Neural progenitor cell (in vitro differentiated cells): ENCODE measurements at regions not wholly inside any gene's neighbourhood (a gene's known extent, or its start where the extent isn't known, plus 50 kb on each side); places are given as distances from the start of the nearest gene placed in this dataset.

Experiments used
- DNase-seq: peaks from one replicate; pipeline ENCODE4 v3.0.0-alpha.2; 2016; ENCODE audit warnings: low spot score
- H2AFZ ChIP-seq: fragments of 200-600 bp; sonication (generic); replicated peaks from 2 replicates; pipeline ENCODE4 v1.6.1; 2016; ENCODE audit warnings: antibody characterized with exemption
- H3F3A ChIP-seq: fragments of 200-600 bp; sonication (generic); 2 replicates; pipeline ENCODE4 v1.6.1; 2016; ENCODE audit warnings: antibody characterized with exemption, low read depth
- H3K27ac ChIP-seq: fragments of 200-600 bp; sonication (generic); 2 replicates; pipeline ENCODE4 v1.5.1; 2016; ENCODE audit warnings: mild to moderate bottlenecking
- H3K27me3 ChIP-seq: fragments of 200-600 bp; sonication (generic); 2 replicates; pipeline ENCODE4 v1.6.1; 2016; ENCODE audit warnings: mild to moderate bottlenecking, moderate library complexity
- H3K36me3 ChIP-seq: fragments of 200-600 bp; sonication (generic); 2 replicates; pipeline ENCODE4 v1.5.1; 2016
- H3K4me1 ChIP-seq: fragments of 200-600 bp; sonication (generic); 2 replicates; pipeline ENCODE4 v1.6.1; 2016; ENCODE audit warnings: mixed run types
- H3K4me2 ChIP-seq: fragments of 200-600 bp; sonication (generic); 2 replicates; pipeline ENCODE4 v1.6.1; 2016
- H3K4me3 ChIP-seq: fragments of 200-600 bp; sonication (generic); 2 replicates; pipeline ENCODE4 v1.5.1; 2016
- H3K79me2 ChIP-seq: fragments of 200-600 bp; sonication (generic); 2 replicates; pipeline ENCODE4 v1.6.1; 2016; ENCODE audit warnings: low read depth
- H3K9ac ChIP-seq: fragments of 200-600 bp; sonication (generic); 2 replicates; pipeline ENCODE4 v1.6.1; 2016
- H3K9me3 ChIP-seq: fragments of 200-600 bp; sonication (generic); 2 replicates; pipeline ENCODE4 v1.5.1; 2016; ENCODE audit warnings: low read depth
- H4K20me1 ChIP-seq: fragments of 200-600 bp; sonication (generic); 2 replicates; pipeline ENCODE4 v1.6.1; 2016; ENCODE audit warnings: low read depth
- H3K27ac Mint-ChIP-seq: 3 replicates; pipeline ENCODE4 v1.8.0; 2021; ENCODE audit warnings: mixed read lengths
- H3K27me3 Mint-ChIP-seq: 2 replicates; pipeline ENCODE4 v1.8.0; 2022; ENCODE audit warnings: low read depth, mild to moderate bottlenecking, inconsistent platforms, moderate library complexity, mixed read lengths; ENCODE audit not compliant: insufficient read depth
- H3K36me3 Mint-ChIP-seq: 3 replicates; pipeline ENCODE4 v1.8.0; 2021; ENCODE audit warnings: mixed read lengths
- H3K4me1 Mint-ChIP-seq: 3 replicates; pipeline ENCODE4 v1.8.0; 2021; ENCODE audit warnings: mixed read lengths
- H3K4me3 Mint-ChIP-seq: 3 replicates; pipeline ENCODE4 v1.8.0; 2021; ENCODE audit warnings: mild to moderate bottlenecking, moderate library complexity, mixed read lengths
- H3K9me3 Mint-ChIP-seq: 3 replicates; pipeline ENCODE4 v1.8.0; 2020; ENCODE audit warnings: mixed read lengths
- CTCF ChIP-seq: fragments of 200-600 bp; sonication (generic); IDR thresholded peaks from 2 replicates; pipeline ENCODE4 v1.5.1; 2017; ENCODE audit warnings: antibody characterized with exemption, mild to moderate bottlenecking
- EZH2 ChIP-seq: fragments of 200-600 bp; sonication (generic); IDR thresholded peaks from 2 replicates; pipeline ENCODE4 v1.6.1; 2017; ENCODE audit warnings: antibody characterized with exemption, mild to moderate bottlenecking, moderate library complexity
- EZH2phosphoT487 ChIP-seq: fragments of 200-600 bp; sonication (generic); IDR thresholded peaks from 2 replicates; pipeline ENCODE4 v1.6.1; 2017; ENCODE audit warnings: antibody characterized with exemption

GRCh38 chr16:79758615-79759346, 158.2 kb upstream of the MAF start:
- no peak for TF ChIP-seq CTCF
- TF ChIP-seq EZH2phosphoT487: no peak
- TF ChIP-seq EZH2: no peak
- Mint-ChIP-seq H3K4me3 (no peak overlapping the region), H3K27ac (peak overlapping the region; percentile 59), H3K36me3 (peaks cover 4% of the 10 kb centered on the region), H3K27me3 (peaks cover 5% of the 10 kb centered on the region), H3K4me1 (peaks cover 6% of the 10 kb centered on the region), H3K9me3 (no peaks in the 10 kb centered on the region)
- H3K4me1 ChIP-seq: no peaks in the 10 kb centered on the region
- no peaks in the 10 kb centered on the region for H4K20me1 ChIP-seq
- H3K9me3 ChIP-seq: no peaks in the 10 kb centered on the region
- no peak overlapping the region for H2AFZ ChIP-seq
- H3K9ac ChIP-seq: no peak overlapping the region
- DNase-seq: no peak
- H3K4me2 ChIP-seq: no peak overlapping the region
- no peaks in the 10 kb centered on the region for H3K79me2 ChIP-seq
- no peaks in the 10 kb centered on the region for H3K36me3 ChIP-seq
- no peaks in the 10 kb centered on the region for H3K27me3 ChIP-seq
- H3K4me3 ChIP-seq: no peak overlapping the region
- H3F3A ChIP-seq: no peaks in the 10 kb centered on the region
- H3K27ac ChIP-seq: no peak overlapping the region

GRCh38 chr16:79757968-79758367, 157.4 kb upstream of the MAF start:
- H3K4me3 ChIP-seq: no peak overlapping the region
- Mint-ChIP-seq H3K4me1 (peaks cover 7% of the 10 kb centered on the region), H3K9me3 (no peaks in the 10 kb centered on the region), H3K36me3 (peaks cover 4% of the 10 kb centered on the region), H3K27ac (no peak overlapping the region), H3K27me3 (peaks cover 5% of the 10 kb centered on the region), H3K4me3 (no peak overlapping the region)
- H3K4me1 ChIP-seq: no peaks in the 10 kb centered on the region
- H3K4me2 ChIP-seq: no peak overlapping the region
- H3K36me3 ChIP-seq: no peaks in the 10 kb centered on the region
- H3K27ac ChIP-seq: no peak overlapping the region
- H2AFZ ChIP-seq: no peak overlapping the region
- H3K9me3 ChIP-seq: no peaks in the 10 kb centered on the region
- H3K79me2 ChIP-seq: no peaks in the 10 kb centered on the region
- H3K9ac ChIP-seq: no peak overlapping the region
- H3K27me3 ChIP-seq: no peaks in the 10 kb centered on the region
- H3F3A ChIP-seq: no peaks in the 10 kb centered on the region
- no peak for TF ChIP-seq CTCF
- no peak for TF ChIP-seq EZH2
- TF ChIP-seq EZH2phosphoT487: no peak
- no peaks in the 10 kb centered on the region for H4K20me1 ChIP-seq
- no peak for DNase-seq

GRCh38 chr16:79757163-79757562, 156.6 kb upstream of the MAF start:
- H3K27ac Mint-ChIP-seq: no peak overlapping the region
- H3K4me2 ChIP-seq: no peak overlapping the region
- H3K4me1 Mint-ChIP-seq: peaks cover 7% of the 10 kb centered on the region
- no peaks in the 10 kb centered on the region for H3F3A ChIP-seq
- no peak overlapping the region for H2AFZ ChIP-seq
- no peak overlapping the region for H3K4me3 Mint-ChIP-seq
- H3K9ac ChIP-seq: no peak overlapping the region
- no peaks in the 10 kb centered on the region for H3K27me3 ChIP-seq
- no peaks in the 10 kb centered on the region for H4K20me1 ChIP-seq
- H3K36me3 ChIP-seq: no peaks in the 10 kb centered on the region
- no peaks in the 10 kb centered on the region for H3K9me3 ChIP-seq
- H3K4me3 ChIP-seq: no peak overlapping the region
- DNase-seq: no peak
- H3K4me1 ChIP-seq: no peaks in the 10 kb centered on the region
- H3K79me2 ChIP-seq: no peaks in the 10 kb centered on the region
- no peak for TF ChIP-seq EZH2phosphoT487
- no peak for TF ChIP-seq CTCF
- TF ChIP-seq EZH2: no peak
- no peaks in the 10 kb centered on the region for H3K9me3 Mint-ChIP-seq
- peaks cover 5% of the 10 kb centered on the region for H3K27me3 Mint-ChIP-seq
- no peak overlapping the region for H3K27ac ChIP-seq
- H3K36me3 Mint-ChIP-seq: peaks cover 4% of the 10 kb centered on the region
